OCI-LY3 (cell line): ENCODE measurements at regions not wholly inside any gene's neighbourhood (a gene's known extent, or its start where the extent isn't known, plus 50 kb on each side); places are given as distances from the start of the nearest gene placed in this dataset.

ENCODE experiments used
- H2AFZ ChIP-seq: fragments of 200-600, 300-600 bp; shearing (Covaris generic); 2 replicates; pipeline ENCODE4 v1.6.0; 2014; ENCODE audit warnings: antibody characterized with exemption, low read depth, low read length
- H3K27ac ChIP-seq: fragments of 200-600, 300-600 bp; sonication (generic); 2 replicates; pipeline ENCODE4 v1.5.1; 2014; ENCODE audit warnings: mild to moderate bottlenecking, low read length, moderate library complexity, mixed read lengths
- H3K27me3 ChIP-seq: fragments of 200-600, 300-600 bp; sonication (generic); 2 replicates; pipeline ENCODE4 v1.6.1; 2014; ENCODE audit warnings: low read depth, low read length, mixed read lengths
- H3K36me3 ChIP-seq: fragments of 200-600, 300-600 bp; sonication (generic); replicated peaks from 2 replicates; pipeline ENCODE3; 2014; ENCODE audit warnings: low read depth, low read length, mixed read lengths
- H3K4me1 ChIP-seq: fragments of 300-600, 200-600 bp; sonication (generic); 2 replicates; pipeline ENCODE4 v1.6.1; 2014; ENCODE audit warnings: low read length, mixed read lengths
- H3K4me2 ChIP-seq: fragments of 200-600, 300-600 bp; sonication (generic); 2 replicates; pipeline ENCODE4 v1.6.1; 2014; ENCODE audit warnings: low read length, mixed read lengths
- H3K4me3 ChIP-seq: fragments of 300-600, 200-600 bp; sonication (generic); 2 replicates; pipeline ENCODE4 v1.5.1; 2014; ENCODE audit warnings: antibody characterized with exemption, mild to moderate bottlenecking, low read length, moderate library complexity
- H3K79me2 ChIP-seq: fragments of 300-600, 200-600 bp; shearing (Covaris generic); 2 replicates; pipeline ENCODE4 v1.6.1; 2014; ENCODE audit warnings: mild to moderate bottlenecking, low read length, mixed read lengths
- H3K9ac ChIP-seq: fragments of 300-600, 200-600 bp; shearing (Covaris generic); 2 replicates; pipeline ENCODE4 v1.6.0; 2014; ENCODE audit warnings: mild to moderate bottlenecking, low read length, moderate library complexity
- H3K9me3 ChIP-seq: fragments of 200-600, 300-600 bp; shearing (Covaris generic); 2 replicates; pipeline ENCODE4 v1.6.1; 2014; ENCODE audit warnings: low read length, mixed read lengths; ENCODE audit not compliant: insufficient read depth
- H4K20me1 ChIP-seq: fragments of 200-600, 300-600 bp; sonication (generic); 2 replicates; pipeline ENCODE4 v1.6.1; 2016; ENCODE audit warnings: low read length, mixed read lengths; ENCODE audit not compliant: insufficient read depth
- CTCF ChIP-seq: fragments of 200-600, 300-600 bp; sonication (generic); IDR thresholded peaks from 2 replicates; pipeline ENCODE4 v1.5.1; 2014; ENCODE audit warnings: antibody characterized with exemption, low read length, low read depth
- EZH2phosphoT487 ChIP-seq: fragments of 200-600 bp; shearing (Covaris generic); IDR thresholded peaks from 2 replicates; pipeline ENCODE4 v1.6.1; 2018; ENCODE audit warnings: antibody characterized with exemption, mixed run types, low read depth

- H3K4me1 ChIP-seq, result no peaks in the 10 kb centered on the region
- H4K20me1 ChIP-seq, result no peaks in the 10 kb centered on the region
- no peak overlapping the region for H3K4me3 ChIP-seq
- no peak overlapping the region for H2AFZ ChIP-seq
- no peaks in the 10 kb centered on the region for H3K36me3 ChIP-seq
- no peaks in the 10 kb centered on the region for H3K79me2 ChIP-seq
- H3K9me3 ChIP-seq, result no peaks in the 10 kb centered on the region
- no peak overlapping the region for H3K27ac ChIP-seq
- TF ChIP-seq CTCF (no peak), EZH2phosphoT487 (no peak)
- H3K27me3 ChIP-seq, result no peaks in the 10 kb centered on the region
- no peak overlapping the region for H3K9ac ChIP-seq
- H3K4me2 ChIP-seq, result no peak overlapping the region
Measured at GRCh38 chrX:150308532-150309157, 54.5 kb upstream of the MAMLD1 start.

- Histone ChIP-seq H4K20me1 (no peaks in the 10 kb centered on the region), H3K4me1 (no peaks in the 10 kb centered on the region), H3K27me3 (no peaks in the 10 kb centered on the region), H3K4me3 (no peak overlapping the region), H2AFZ (no peak overlapping the region), H3K27ac (no peak overlapping the region), H3K4me2 (no peak overlapping the region), H3K79me2 (no peaks in the 10 kb centered on the region), H3K36me3 (no peaks in the 10 kb centered on the region), H3K9me3 (no peaks in the 10 kb centered on the region), H3K9ac (no peak overlapping the region)
- no peak for TF ChIP-seq CTCF
- TF ChIP-seq EZH2phosphoT487, result no peak
Measured at GRCh38 chrX:150310417-150310816, 52.7 kb upstream of the MAMLD1 start.

DNA sequence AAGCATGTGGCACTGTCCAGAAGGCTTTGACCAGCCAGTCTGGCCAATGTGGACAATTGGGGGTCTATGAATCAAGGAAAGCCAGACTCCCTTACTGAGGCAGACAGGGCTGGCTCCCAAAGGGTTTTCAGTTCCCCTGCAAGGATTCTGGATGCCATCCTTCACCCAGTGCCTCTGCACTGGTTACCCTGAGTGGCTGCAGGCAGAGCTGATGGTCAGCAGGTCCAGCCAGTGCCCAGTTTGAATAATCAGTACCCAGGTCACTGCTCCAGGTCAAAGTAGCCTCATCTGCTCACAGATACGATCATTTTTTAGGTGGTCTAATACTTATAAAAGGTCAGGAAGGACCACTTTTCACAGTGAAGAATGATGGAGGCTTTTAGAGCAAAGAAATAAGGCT lies 52.2 kb upstream of the MAMLD1 start:
- Histone ChIP-seq H3K27ac (no peak overlapping the region), H3K9me3 (no peaks in the 10 kb centered on the region)

GRCh38 chrX:150312931-150313330 lies 50.2 kb upstream of the MAMLD1 start:
- no peak for TF ChIP-seq CTCF
- no peak for TF ChIP-seq EZH2phosphoT487
- Histone ChIP-seq H4K20me1 (no peaks in the 10 kb centered on the region), H3K4me3 (no peak overlapping the region), H3K4me1 (no peaks in the 10 kb centered on the region), H3K9me3 (no peaks in the 10 kb centered on the region), H3K79me2 (no peaks in the 10 kb centered on the region), H3K27me3 (no peaks in the 10 kb centered on the region), H3K4me2 (no peak overlapping the region), H3K9ac (no peak overlapping the region), H3K36me3 (no peaks in the 10 kb centered on the region), H3K27ac (no peak overlapping the region), H2AFZ (no peak overlapping the region)

More for the DNA sequence above, 52.2 kb upstream of the MAMLD1 start:
- H3K27me3 ChIP-seq, result no peaks in the 10 kb centered on the region
- no peak overlapping the region for H3K4me3 ChIP-seq
- no peaks in the 10 kb centered on the region for H4K20me1 ChIP-seq
- no peaks in the 10 kb centered on the region for H3K36me3 ChIP-seq
- no peaks in the 10 kb centered on the region for H3K79me2 ChIP-seq
- H3K4me1 ChIP-seq, result no peaks in the 10 kb centered on the region
- no peak overlapping the region for H3K9ac ChIP-seq
- TF ChIP-seq CTCF (no peak), EZH2phosphoT487 (no peak)
- no peak overlapping the region for H3K4me2 ChIP-seq
- H2AFZ ChIP-seq, result no peak overlapping the region
